IMR-90 (cell line): ENCODE measurements at regions not wholly inside any gene's neighbourhood (a gene's known extent, or its start where the extent isn't known, plus 50 kb on each side); places are given as distances from the start of the nearest gene placed in this dataset.

Experiments
- CEBPB ChIP-seq: IDR thresholded peaks from 2 replicates; pipeline ENCODE4 v1.6.1; 2012; ENCODE audit warnings: low read depth, low read length, improper control_type of control experiment
- NFE2L2 ChIP-seq: fragments of 150-350 bp; IDR thresholded peaks from 2 replicates; pipeline ENCODE4 v1.6.1; 2016; ENCODE audit warnings: low read depth, mild to moderate bottlenecking, low read length
- POLR2A ChIP-seq: IDR thresholded peaks from 2 replicates; pipeline ENCODE4 v1.6.1; 2012; ENCODE audit warnings: mild to moderate bottlenecking, low read depth, low read length
- RAD21 ChIP-seq: IDR thresholded peaks from 2 replicates; pipeline ENCODE4 v1.6.1; 2012; ENCODE audit warnings: low read length, improper control_type of control experiment
- RCOR1 ChIP-seq: IDR thresholded peaks from 2 replicates; pipeline ENCODE4 v1.6.1; 2012; ENCODE audit warnings: mild to moderate bottlenecking, low read length, improper control_type of control experiment; ENCODE audit not compliant: insufficient replicate concordance
- RFX5 ChIP-seq: IDR thresholded peaks from 2 replicates; pipeline ENCODE4 v1.8.0; 2012; ENCODE audit warnings: low read depth, mild to moderate bottlenecking, low read length, moderate library complexity
- SMC3 ChIP-seq: fragments of 150-350 bp; IDR thresholded peaks from 2 replicates; pipeline ENCODE4 v1.6.1; 2016; ENCODE audit warnings: low read depth, mild to moderate bottlenecking, antibody characterized with exemption, low read length, moderate library complexity
- TF ChIP-seq, protein P1 (sequence below): conservative IDR thresholded peaks from 2 replicates; pipeline ENCODE4 v1.5.1; 2012; ENCODE audit warnings: mild to moderate bottlenecking, low read depth, low read length, improper control_type of control experiment

DNA sequence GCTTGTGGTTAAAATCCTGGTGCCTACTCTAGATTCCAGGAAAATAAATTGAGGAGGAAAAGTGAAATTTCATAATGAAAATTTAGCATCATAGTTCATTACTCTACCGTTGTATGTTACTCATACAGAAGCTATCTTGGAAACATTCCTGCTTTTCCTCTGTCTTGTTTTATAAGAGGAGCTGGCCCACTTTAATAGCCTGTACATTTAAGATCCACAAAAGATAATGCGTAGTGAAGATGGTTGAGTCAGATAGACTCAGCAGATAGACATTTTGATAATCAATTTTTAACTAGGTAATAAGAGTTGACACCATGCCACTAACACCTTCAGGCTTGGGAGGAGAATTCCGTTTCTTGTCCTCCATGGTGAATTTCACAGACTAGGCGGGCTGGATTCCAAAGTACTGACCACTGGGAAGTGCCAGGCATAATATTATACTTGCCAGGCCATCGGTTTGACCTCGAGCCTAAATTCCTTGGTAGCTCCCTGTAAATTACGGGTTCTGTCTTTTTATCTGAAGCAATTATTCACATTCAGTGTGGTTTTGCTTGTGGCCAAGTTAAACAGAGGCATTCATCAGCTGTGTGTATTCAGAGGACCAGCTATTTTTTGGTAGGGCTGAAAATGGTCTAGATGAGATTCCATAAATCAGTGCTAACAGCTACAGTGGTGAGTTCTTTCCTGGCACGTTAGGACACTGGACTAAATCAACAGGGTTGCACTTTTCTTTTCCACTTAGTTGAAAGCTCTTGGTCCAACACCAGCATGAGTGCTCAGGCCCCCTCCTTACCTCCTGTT is 111.9 kb upstream of the KAZN start:
- TF ChIP-seq, protein P1, sequence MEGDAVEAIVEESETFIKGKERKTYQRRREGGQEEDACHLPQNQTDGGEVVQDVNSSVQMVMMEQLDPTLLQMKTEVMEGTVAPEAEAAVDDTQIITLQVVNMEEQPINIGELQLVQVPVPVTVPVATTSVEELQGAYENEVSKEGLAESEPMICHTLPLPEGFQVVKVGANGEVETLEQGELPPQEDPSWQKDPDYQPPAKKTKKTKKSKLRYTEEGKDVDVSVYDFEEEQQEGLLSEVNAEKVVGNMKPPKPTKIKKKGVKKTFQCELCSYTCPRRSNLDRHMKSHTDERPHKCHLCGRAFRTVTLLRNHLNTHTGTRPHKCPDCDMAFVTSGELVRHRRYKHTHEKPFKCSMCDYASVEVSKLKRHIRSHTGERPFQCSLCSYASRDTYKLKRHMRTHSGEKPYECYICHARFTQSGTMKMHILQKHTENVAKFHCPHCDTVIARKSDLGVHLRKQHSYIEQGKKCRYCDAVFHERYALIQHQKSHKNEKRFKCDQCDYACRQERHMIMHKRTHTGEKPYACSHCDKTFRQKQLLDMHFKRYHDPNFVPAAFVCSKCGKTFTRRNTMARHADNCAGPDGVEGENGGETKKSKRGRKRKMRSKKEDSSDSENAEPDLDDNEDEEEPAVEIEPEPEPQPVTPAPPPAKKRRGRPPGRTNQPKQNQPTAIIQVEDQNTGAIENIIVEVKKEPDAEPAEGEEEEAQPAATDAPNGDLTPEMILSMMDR = no peak
- TF ChIP-seq POLR2A = no peak
- no peak for TF ChIP-seq SMC3
- no peak for TF ChIP-seq NFE2L2
- no peak for TF ChIP-seq CEBPB
- no peak for TF ChIP-seq RCOR1
- TF ChIP-seq RAD21 = no peak
- TF ChIP-seq RFX5 = no peak
